Chondrocyte (in vitro differentiated cells): ENCODE measurements at regions not wholly inside any gene's neighbourhood (a gene's known extent, or its start where the extent isn't known, plus 50 kb on each side); places are given as distances from the start of the nearest gene placed in this dataset.

ENCODE experiments used
- DNase-seq: peaks from one replicate; pipeline ENCODE4 v3.0.0; 2021; ENCODE audit warnings: mixed read lengths, low spot score
- H3K27ac Mint-ChIP-seq: one replicate; pipeline ENCODE4 v1.8.0; 2021; ENCODE audit warnings: mild to moderate bottlenecking, moderate library complexity, mixed read lengths; ENCODE audit not compliant: unreplicated experiment
- H3K27me3 Mint-ChIP-seq: 2 replicates; pipeline ENCODE4 v1.8.0; 2021; ENCODE audit warnings: low read depth, mixed read lengths
- H3K36me3 Mint-ChIP-seq: 2 replicates; pipeline ENCODE4 v1.8.0; 2021; ENCODE audit warnings: low read depth, mixed read lengths
- H3K4me1 Mint-ChIP-seq: 2 replicates; pipeline ENCODE4 v1.8.0; 2021; ENCODE audit warnings: low read depth, mild to moderate bottlenecking, mixed read lengths
- H3K4me3 Mint-ChIP-seq: one replicate; pipeline ENCODE4 v1.8.0; 2021; ENCODE audit warnings: mild to moderate bottlenecking, moderate library complexity, mixed read lengths; ENCODE audit not compliant: unreplicated experiment
- H3K9me3 Mint-ChIP-seq: 2 replicates; pipeline ENCODE4 v1.8.0; 2021; ENCODE audit warnings: low read depth, mixed read lengths
- TF ChIP-seq, protein P1 (sequence below): fragments of 200-600 bp; sonication (generic); IDR thresholded peaks from 2 replicates; pipeline ENCODE4 v1.5.0; 2021; ENCODE audit warnings: antibody characterized with exemption, mild to moderate bottlenecking, moderate library complexity

- TF ChIP-seq, protein P1, sequence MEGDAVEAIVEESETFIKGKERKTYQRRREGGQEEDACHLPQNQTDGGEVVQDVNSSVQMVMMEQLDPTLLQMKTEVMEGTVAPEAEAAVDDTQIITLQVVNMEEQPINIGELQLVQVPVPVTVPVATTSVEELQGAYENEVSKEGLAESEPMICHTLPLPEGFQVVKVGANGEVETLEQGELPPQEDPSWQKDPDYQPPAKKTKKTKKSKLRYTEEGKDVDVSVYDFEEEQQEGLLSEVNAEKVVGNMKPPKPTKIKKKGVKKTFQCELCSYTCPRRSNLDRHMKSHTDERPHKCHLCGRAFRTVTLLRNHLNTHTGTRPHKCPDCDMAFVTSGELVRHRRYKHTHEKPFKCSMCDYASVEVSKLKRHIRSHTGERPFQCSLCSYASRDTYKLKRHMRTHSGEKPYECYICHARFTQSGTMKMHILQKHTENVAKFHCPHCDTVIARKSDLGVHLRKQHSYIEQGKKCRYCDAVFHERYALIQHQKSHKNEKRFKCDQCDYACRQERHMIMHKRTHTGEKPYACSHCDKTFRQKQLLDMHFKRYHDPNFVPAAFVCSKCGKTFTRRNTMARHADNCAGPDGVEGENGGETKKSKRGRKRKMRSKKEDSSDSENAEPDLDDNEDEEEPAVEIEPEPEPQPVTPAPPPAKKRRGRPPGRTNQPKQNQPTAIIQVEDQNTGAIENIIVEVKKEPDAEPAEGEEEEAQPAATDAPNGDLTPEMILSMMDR, result no peak
- Mint-ChIP-seq H3K36me3 (no peaks in the 10 kb centered on the region), H3K27me3 (no peaks in the 10 kb centered on the region), H3K4me1 (no peaks in the 10 kb centered on the region), H3K4me3 (no peak overlapping the region), H3K27ac (no peak overlapping the region), H3K9me3 (no peaks in the 10 kb centered on the region)
- no peak for DNase-seq
Measured at GRCh38 chr19:28492201-28492600, 720.8 kb downstream of the UQCRFS1 start.

GRCh38 chr19:28489776-28490175 lies 723.2 kb downstream of the UQCRFS1 start:
- Mint-ChIP-seq H3K9me3 (no peaks in the 10 kb centered on the region), H3K27me3 (no peaks in the 10 kb centered on the region), H3K36me3 (no peaks in the 10 kb centered on the region), H3K4me3 (no peak overlapping the region), H3K4me1 (no peaks in the 10 kb centered on the region), H3K27ac (no peak overlapping the region)
- TF ChIP-seq, protein P1, result no peak
- no peak for DNase-seq

DNA sequence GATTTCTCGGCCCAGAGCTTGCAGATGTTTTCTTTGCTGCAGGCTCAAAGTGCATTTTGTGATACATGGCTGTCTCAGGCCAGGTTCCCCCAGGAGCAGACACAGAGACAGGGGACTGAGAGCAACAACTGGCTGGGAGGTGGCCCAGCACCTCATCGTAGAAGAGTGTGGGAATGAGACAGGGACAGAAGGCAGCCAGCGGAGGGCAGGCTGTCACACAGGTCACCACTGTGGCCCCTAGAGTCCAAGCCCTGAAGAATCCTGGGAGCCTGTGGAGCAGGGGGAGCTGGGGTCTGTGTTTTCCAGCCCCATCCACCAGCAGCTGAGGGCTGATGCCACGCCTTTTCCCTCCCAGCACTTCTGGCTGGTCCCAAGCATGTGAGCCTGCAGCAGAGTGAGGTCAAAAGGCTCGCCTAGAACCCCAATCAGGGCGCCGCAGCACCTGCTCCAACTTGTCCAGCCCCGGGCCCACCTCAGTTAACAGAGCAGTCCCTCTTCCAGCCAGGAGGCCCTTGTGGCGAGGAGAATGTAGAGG lies 723.8 kb downstream of the UQCRFS1 start:
- no peaks in the 10 kb centered on the region for H3K9me3 Mint-ChIP-seq
- no peaks in the 10 kb centered on the region for H3K4me1 Mint-ChIP-seq
- TF ChIP-seq, protein P1, result no peak
- H3K27ac Mint-ChIP-seq, result no peak overlapping the region
- no peak for DNase-seq
- no peak overlapping the region for H3K4me3 Mint-ChIP-seq
- H3K27me3 Mint-ChIP-seq, result no peaks in the 10 kb centered on the region
- no peaks in the 10 kb centered on the region for H3K36me3 Mint-ChIP-seq

DNA sequence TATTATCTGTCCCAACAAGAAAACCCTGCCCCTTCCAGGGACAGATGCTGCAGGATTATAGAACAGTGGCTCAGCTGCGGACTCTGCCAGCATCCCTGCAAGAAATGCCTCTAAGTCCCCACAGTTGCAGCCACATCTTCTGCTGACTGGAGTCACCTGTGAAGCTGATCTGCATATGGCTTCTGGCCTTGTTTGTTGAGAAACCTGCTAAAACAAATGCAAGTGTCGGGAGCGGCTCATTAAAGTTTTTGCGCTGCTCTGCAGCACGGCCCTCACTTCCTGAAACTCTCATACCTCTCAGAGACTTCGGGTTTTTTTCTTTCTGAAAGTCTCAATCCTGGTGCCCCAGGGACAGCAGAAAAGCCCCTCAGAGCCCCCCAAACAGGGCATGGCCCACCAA lies 725.0 kb downstream of the UQCRFS1 start:
- Mint-ChIP-seq H3K4me1 (no peaks in the 10 kb centered on the region), H3K36me3 (no peaks in the 10 kb centered on the region), H3K27ac (no peak overlapping the region), H3K27me3 (peaks cover 4% of the 10 kb centered on the region), H3K4me3 (no peak overlapping the region), H3K9me3 (no peaks in the 10 kb centered on the region)
- TF ChIP-seq, protein P1, result no peak
- DNase-seq, result no peak

- Mint-ChIP-seq H3K27me3 (peaks cover 4% of the 10 kb centered on the region), H3K36me3 (no peaks in the 10 kb centered on the region), H3K4me3 (no peak overlapping the region), H3K9me3 (no peaks in the 10 kb centered on the region), H3K4me1 (no peaks in the 10 kb centered on the region), H3K27ac (no peak overlapping the region)
- no peak for DNase-seq
- TF ChIP-seq, protein P1, result no peak
Measured at GRCh38 chr19:28486926-28487325, 726.0 kb downstream of the UQCRFS1 start.
